ENCODE measurements at regions not wholly inside any gene's neighbourhood (a gene's known extent, or its start where the extent isn't known, plus 50 kb on each side); places are given as distances from the start of the nearest gene placed in this dataset.

DNA sequence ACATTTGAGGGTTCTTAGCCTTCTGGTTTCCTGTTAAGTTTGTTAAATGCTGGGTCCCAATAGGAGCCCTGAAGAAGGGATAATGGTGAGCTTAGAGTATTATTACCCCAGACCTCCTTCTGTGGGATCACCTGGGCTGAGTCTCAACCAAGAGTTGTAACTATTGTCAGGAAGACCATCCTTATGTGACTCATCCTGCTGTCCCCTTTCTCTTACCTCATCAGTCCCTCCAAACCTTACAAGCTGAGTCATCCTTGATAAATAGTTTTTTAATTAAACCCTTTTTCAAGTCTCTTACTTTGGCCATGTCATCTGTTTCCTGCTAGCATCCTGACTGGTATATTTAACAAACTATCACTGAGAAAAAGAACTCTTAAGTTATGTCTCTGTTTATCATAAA lies 502.8 kb downstream of the LRRC70 start:
- intact Hi-C loops (cut with micrococcal nuclease): no loop called here
- H3K4me3 Mint-ChIP-seq: no peak overlapping the region
- H3K36me3 Mint-ChIP-seq: no peaks in the 10 kb centered on the region
- TF ChIP-seq, protein P1, sequence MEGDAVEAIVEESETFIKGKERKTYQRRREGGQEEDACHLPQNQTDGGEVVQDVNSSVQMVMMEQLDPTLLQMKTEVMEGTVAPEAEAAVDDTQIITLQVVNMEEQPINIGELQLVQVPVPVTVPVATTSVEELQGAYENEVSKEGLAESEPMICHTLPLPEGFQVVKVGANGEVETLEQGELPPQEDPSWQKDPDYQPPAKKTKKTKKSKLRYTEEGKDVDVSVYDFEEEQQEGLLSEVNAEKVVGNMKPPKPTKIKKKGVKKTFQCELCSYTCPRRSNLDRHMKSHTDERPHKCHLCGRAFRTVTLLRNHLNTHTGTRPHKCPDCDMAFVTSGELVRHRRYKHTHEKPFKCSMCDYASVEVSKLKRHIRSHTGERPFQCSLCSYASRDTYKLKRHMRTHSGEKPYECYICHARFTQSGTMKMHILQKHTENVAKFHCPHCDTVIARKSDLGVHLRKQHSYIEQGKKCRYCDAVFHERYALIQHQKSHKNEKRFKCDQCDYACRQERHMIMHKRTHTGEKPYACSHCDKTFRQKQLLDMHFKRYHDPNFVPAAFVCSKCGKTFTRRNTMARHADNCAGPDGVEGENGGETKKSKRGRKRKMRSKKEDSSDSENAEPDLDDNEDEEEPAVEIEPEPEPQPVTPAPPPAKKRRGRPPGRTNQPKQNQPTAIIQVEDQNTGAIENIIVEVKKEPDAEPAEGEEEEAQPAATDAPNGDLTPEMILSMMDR (IDR thresholded peaks at IDR 0.05): no peak
- H3K27ac Mint-ChIP-seq: no peak overlapping the region
- Histone ChIP-seq H3K79me2 (ENCODE audit: insufficient read depth, low read length) (no peaks in the 10 kb centered on the region), H3K27ac (ENCODE audit: low read depth in 1 of 2, low read length in 2 of 2) (no peak overlapping the region), H3K4me1 (ENCODE audit: control insufficient read depth in 1 of 2, insufficient read depth in 2 of 2, low read length in 2 of 2) (no peaks in the 10 kb centered on the region), H3K9ac (ENCODE audit: insufficient read depth, low read length, poor library complexity, severe bottlenecking) (no peak overlapping the region), H4K20me1 (ENCODE audit: insufficient read depth, low read length) (no peaks in the 10 kb centered on the region), H3K9me3 (replicated peaks in 1 of 2; ENCODE audit: control insufficient read depth in 1 of 2, insufficient read depth in 1 of 2, low read length in 2 of 2) (peaks cover 16 to 18% of the 10 kb centered on the region in 2 donors), H2AFZ (ENCODE audit: insufficient read depth, low read depth, low read length, poor library complexity, severe bottlenecking) (no peak overlapping the region), H3K4me2 (replicated peaks; ENCODE audit: extremely low read depth, low read length, poor library complexity, severe bottlenecking) (no peak overlapping the region), H3K27me3 (ENCODE audit: control insufficient read depth in 2 of 2, insufficient read depth in 2 of 2, low read length in 2 of 2) (no peaks in the 10 kb centered on the region), H3K36me3 (replicated peaks in 1 of 2; ENCODE audit: control insufficient read depth in 1 of 2, insufficient read depth in 2 of 2, low read length in 2 of 2) (no peaks in the 10 kb centered on the region), H3K4me3 (replicated peaks in 1 of 3; ENCODE audit: low read depth in 2 of 3, low read length in 3 of 3) (no peak overlapping the region)
- no peaks in the 10 kb centered on the region for H3K4me1 Mint-ChIP-seq
- peaks cover 0 to 19% (median 8%) of the 10 kb centered on the region in 7 donors for H3K9me3 Mint-ChIP-seq
- peaks cover 0 to 2% (median 1%) of the 10 kb centered on the region in 3 donors for H3K27me3 Mint-ChIP-seq (ENCODE audit: low read depth in 3 of 3)
- no peak for DNase-seq

DNA sequence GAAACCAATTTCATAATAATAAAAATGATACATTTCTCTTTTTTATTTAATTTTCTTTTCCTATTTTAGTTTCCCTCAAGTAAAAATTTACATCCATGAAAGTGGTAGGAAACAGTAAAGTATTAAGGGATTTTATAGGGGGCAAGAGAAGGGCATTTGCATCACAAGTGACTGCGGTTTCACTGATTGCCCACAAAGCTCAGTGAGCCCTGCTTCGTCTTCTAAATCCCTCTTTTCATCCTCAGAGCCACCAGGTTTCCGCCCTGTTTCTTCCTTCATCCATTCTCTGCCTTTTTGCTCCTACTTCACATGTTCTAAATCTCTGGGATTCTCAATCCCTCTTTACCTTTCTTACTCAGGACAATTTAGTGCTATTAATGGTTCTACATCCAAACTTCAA lies 491.4 kb downstream of the LRRC70 start:
- H3K4me2 ChIP-seq (replicated peaks; ENCODE audit: extremely low read depth, low read length, poor library complexity, severe bottlenecking): no peak overlapping the region
- no peaks in the 10 kb centered on the region for H3K79me2 ChIP-seq (ENCODE audit: insufficient read depth, low read length)
- no peak for DNase-seq
- Mint-ChIP-seq H3K4me1 (no peaks in the 10 kb centered on the region), H3K36me3 (no peaks in the 10 kb centered on the region), H3K4me3 (no peak overlapping the region), H3K27ac (no peak overlapping the region), H3K9me3 (peaks cover 0 to 4% (median 2%) of the 10 kb centered on the region in 7 donors), H3K27me3 (ENCODE audit: low read depth in 3 of 3) (no peaks in the 10 kb centered on the region)
- H3K36me3 ChIP-seq (replicated peaks in 1 of 2; ENCODE audit: control insufficient read depth in 1 of 2, insufficient read depth in 2 of 2, low read length in 2 of 2): no peaks in the 10 kb centered on the region
- no peak overlapping the region for H3K27ac ChIP-seq (ENCODE audit: low read depth in 1 of 2, low read length in 2 of 2)
- no peaks in the 10 kb centered on the region for H3K27me3 ChIP-seq (ENCODE audit: control insufficient read depth in 2 of 2, insufficient read depth in 2 of 2, low read length in 2 of 2)
- TF ChIP-seq, protein P1 (IDR thresholded peaks at IDR 0.05): no peak
- no peak overlapping the region for H3K4me3 ChIP-seq (replicated peaks in 1 of 3; ENCODE audit: low read depth in 2 of 3, low read length in 3 of 3)
- H3K9ac ChIP-seq (ENCODE audit: insufficient read depth, low read length, poor library complexity, severe bottlenecking): no peak overlapping the region
- no peaks in the 10 kb centered on the region for H3K9me3 ChIP-seq (replicated peaks in 1 of 2; ENCODE audit: control insufficient read depth in 1 of 2, insufficient read depth in 1 of 2, low read length in 2 of 2)
- intact Hi-C loops (cut with micrococcal nuclease): no loop called here
- 95% methylated on average over 3 of the region's 3 CpGs for WGBS (ENCODE audit: insufficient coverage)
- H3K4me1 ChIP-seq (ENCODE audit: control insufficient read depth in 1 of 2, insufficient read depth in 2 of 2, low read length in 2 of 2): no peaks in the 10 kb centered on the region
- H4K20me1 ChIP-seq (ENCODE audit: insufficient read depth, low read length): no peaks in the 10 kb centered on the region
- H2AFZ ChIP-seq (ENCODE audit: insufficient read depth, low read depth, low read length, poor library complexity, severe bottlenecking): no peak overlapping the region

Data from CD14-positive monocyte (primary cell).